Esophagus muscularis mucosa (tissue), 3 donors: ENCODE measurements at regions not wholly inside any gene's neighbourhood (a gene's known extent, or its start where the extent isn't known, plus 50 kb on each side); places are given as distances from the start of the nearest gene placed in this dataset.

ENCODE experiments used
- CTCF ChIP-seq, 3 experiments: fragments of 200-600 bp in 2 of 3; fragments of 450-650 bp in 1 of 3; sonication (generic) in 2 of 3; IDR thresholded peaks; one replicate each; pipeline ENCODE4 v1.5.1; 2017 to 2019; ENCODE audit warnings: antibody characterized with exemption in 3 of 3, mild to moderate bottlenecking in 2 of 3, moderate library complexity in 1 of 3
- POLR2A ChIP-seq: fragments of 450-650 bp; IDR thresholded peaks from one replicate; pipeline ENCODE4 v1.6.1; 2017; ENCODE audit warnings: antibody characterized with exemption, moderate library complexity, mild to moderate bottlenecking, low read depth
- POLR2AphosphoS5 ChIP-seq, 2 donors: sonication (generic); formaldehyde crosslinking; IDR thresholded peaks; one replicate each; pipeline ENCODE4 v1.6.1; 2017; ENCODE audit warnings: antibody characterized with exemption in 2 of 2

- no peak for TF ChIP-seq CTCF (IDR thresholded peaks at IDR 0.05)
- no peak for TF ChIP-seq POLR2AphosphoS5 (IDR thresholded peaks at IDR 0.05)
- TF ChIP-seq POLR2A: no peak
Observed at GRCh38 chr10:78476844-78477243, 443.2 kb downstream of the RPS24 start.
